DMS153 (cell line): ENCODE measurements at regions not wholly inside any gene's neighbourhood (a gene's known extent, or its start where the extent isn't known, plus 50 kb on each side); places are given as distances from the start of the nearest gene placed in this dataset.
A peak's percentile ranks its signal among the peaks of the same experiment; 100 is the strongest.
"Not testable (repeated sequence)": the region's sequence is repeated elsewhere in the genome, so short reads cannot be mapped to it uniquely, and the experiment has no call there.

ENCODE experiments used
- DNase-seq: peaks from one replicate; lab custom pipeline; 2025; lab: John Stamatoyannopoulos, UW

- DNase-seq = peak; percentile 36
Measured at GRCh38 chr17:13140750-13141149, 122.9 kb upstream of the ELAC2 start.

- no peak for DNase-seq
Measured at GRCh38 chr17:13135506-13135905, 117.7 kb upstream of the ELAC2 start.

GRCh38 chr17:13134076-13134475 is 116.2 kb upstream of the ELAC2 start:
- no peak for DNase-seq

GRCh38 chr17:13131225-13131624 is 113.4 kb upstream of the ELAC2 start:
- DNase-seq = no peak

- DNase-seq = no peak
Measured at GRCh38 chr17:13129356-13129755, 111.5 kb upstream of the ELAC2 start.

GRCh38 chr17:13128676-13129075 is 110.8 kb upstream of the ELAC2 start:
- DNase-seq = no peak

- no peak for DNase-seq
Measured at GRCh38 chr17:13127921-13128602, 110.2 kb upstream of the ELAC2 start.

- no peak for DNase-seq
Measured at GRCh38 chr17:13120864-13121263, 103.0 kb upstream of the ELAC2 start.

GRCh38 chr17:13118311-13118710 is 100.5 kb upstream of the ELAC2 start:
- DNase-seq = no peak

- no peak for DNase-seq
Measured at GRCh38 chr17:13117616-13118015, 99.8 kb upstream of the ELAC2 start.

GRCh38 chr17:13114601-13115031 is 96.8 kb upstream of the ELAC2 start:
- DNase-seq = no peak

GRCh38 chr17:13113821-13114525 is 96.1 kb upstream of the ELAC2 start:
- no peak for DNase-seq

GRCh38 chr17:13107676-13108235 is 89.9 kb upstream of the ELAC2 start:
- no peak for DNase-seq

GRCh38 chr17:13106171-13106570 is 88.3 kb upstream of the ELAC2 start:
- peak; percentile 25 for DNase-seq

- DNase-seq = no peak
Measured at GRCh38 chr17:13104576-13104975, 86.7 kb upstream of the ELAC2 start.

GRCh38 chr17:13102477-13102876 is 84.7 kb upstream of the ELAC2 start:
- no peak for DNase-seq

GRCh38 chr17:13099926-13100325 is 82.1 kb upstream of the ELAC2 start:
- DNase-seq = no peak

GRCh38 chr17:13099089-13099735 is 81.4 kb upstream of the ELAC2 start:
- no peak for DNase-seq

GRCh38 chr17:13096291-13096690 is 78.5 kb upstream of the ELAC2 start:
- DNase-seq = no peak

- not testable (repeated sequence) for DNase-seq
Measured at GRCh38 chr17:13092010-13092409, 74.2 kb upstream of the ELAC2 start.

GRCh38 chr17:13088666-13089065 is 70.8 kb upstream of the ELAC2 start:
- no peak for DNase-seq

- DNase-seq = no peak
Measured at GRCh38 chr17:13087802-13088201, 70.0 kb upstream of the ELAC2 start.
